ENCODE measurements at regions not wholly inside any gene's neighbourhood (a gene's known extent, or its start where the extent isn't known, plus 50 kb on each side); places are given as distances from the start of the nearest gene placed in this dataset.

DNA sequence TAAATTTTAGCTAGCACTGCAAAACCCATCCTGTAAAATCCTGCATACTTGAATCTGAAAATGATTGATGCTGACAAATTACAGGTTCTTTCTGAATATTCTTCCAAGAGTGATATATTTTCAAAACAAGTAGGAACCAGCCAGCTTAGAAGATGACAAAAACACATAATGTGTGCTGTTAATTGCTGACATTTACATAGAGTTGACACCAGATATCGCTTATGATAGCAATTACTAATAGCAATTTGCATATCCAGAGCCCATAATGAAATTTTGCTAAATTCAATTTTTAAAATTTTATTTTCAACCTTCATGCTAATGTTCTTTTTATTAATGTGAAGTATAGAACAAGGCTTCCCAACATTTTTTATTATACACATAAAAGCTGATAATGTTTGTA lies 284.5 kb downstream of the SEC23A start:
- 71 to 98% (median 84%) methylated on average over 1 of the region's 1 CpG for WGBS, 5 donors
- intact Hi-C loops (cut with DNase I; ENCODE audit: low total_unique reads): no loop called here
- Histone ChIP-seq H3K27me3 (no peaks in the 10 kb centered on the region), H3K4me1 (no peaks in the 10 kb centered on the region), H3K27ac (no peak overlapping the region), H3K9me3 (no peaks in the 10 kb centered on the region), H3K36me3 (no peaks in the 10 kb centered on the region), H3K4me3 (no peak overlapping the region)
- TF ChIP-seq CTCF (IDR thresholded peaks at IDR 0.05): no peak
- no peak for TF ChIP-seq POLR2AphosphoS5 (IDR thresholded peaks at IDR 0.05)
- TF ChIP-seq POLR2A (IDR thresholded peaks at IDR 0.05): no peak
- TF ChIP-seq EP300 (IDR thresholded peaks at IDR 0.05): no peak
- no peak for DNase-seq

GRCh38 chr14:38808734-38809455 lies 294.1 kb downstream of the SEC23A start:
- Histone ChIP-seq H3K27ac (no peak overlapping the region), H3K36me3 (no peaks in the 10 kb centered on the region)
- DNase-seq: peak; percentile 26 to 43

DNA sequence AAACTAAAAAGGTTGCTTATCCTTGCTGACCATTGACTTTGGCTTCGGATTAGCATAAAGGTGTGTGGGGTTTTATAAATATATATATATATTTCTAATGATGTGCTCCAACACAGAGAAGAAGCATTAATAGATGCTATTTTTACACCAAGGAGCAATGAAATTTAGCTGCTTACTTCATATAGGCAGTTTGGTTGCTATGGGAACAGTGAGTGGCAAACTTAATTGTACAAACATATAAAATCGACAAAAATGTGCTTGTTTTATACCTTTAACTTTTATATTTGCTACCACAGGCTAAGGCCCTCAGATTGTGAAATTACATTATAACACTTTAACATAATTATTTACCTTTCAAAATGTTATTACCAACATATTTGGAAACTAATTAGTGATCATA lies 303.4 kb downstream of the SEC23A start:
- intact Hi-C loops (cut with DNase I; ENCODE audit: low total_unique reads): no loop called here
- 55 to 78% (median 69%) methylated on average over 2 of the region's 2 CpGs for WGBS, 5 donors

More at GRCh38 chr14:38808734-38809455, 294.1 kb downstream of the SEC23A start:
- Histone ChIP-seq H3K9me3 (peaks cover 0 to 7% (median 0%) of the 10 kb centered on the region in 4 donors), H3K4me1 (no peaks in the 10 kb centered on the region), H3K27me3 (no peaks in the 10 kb centered on the region), H3K4me3 (no peak overlapping the region)
- 73 to 83% (median 76%) methylated on average over 7 of the region's 7 CpGs for WGBS, 5 donors
- TF ChIP-seq POLR2A (IDR thresholded peaks at IDR 0.05) (no peak), CTCF (IDR thresholded peaks at IDR 0.05) (no peak), EP300 (IDR thresholded peaks at IDR 0.05) (no peak), POLR2AphosphoS5 (IDR thresholded peaks at IDR 0.05) (no peak)
- intact Hi-C loops (cut with DNase I; ENCODE audit: low total_unique reads): no loop called here

GRCh38 chr14:38794677-38795076 lies 308.4 kb downstream of the SEC23A start:
- DNase-seq: no peak
- no peaks in the 10 kb centered on the region for H3K27me3 ChIP-seq
- H3K4me3 ChIP-seq: no peak overlapping the region
- no peak for TF ChIP-seq CTCF (IDR thresholded peaks at IDR 0.05)
- TF ChIP-seq EP300 (IDR thresholded peaks at IDR 0.05): no peak
- no peak for TF ChIP-seq POLR2A (IDR thresholded peaks at IDR 0.05)
- no peak for TF ChIP-seq POLR2AphosphoS5 (IDR thresholded peaks at IDR 0.05)
- H3K4me1 ChIP-seq: no peaks in the 10 kb centered on the region
- no peaks in the 10 kb centered on the region for H3K9me3 ChIP-seq
- no peak overlapping the region for H3K27ac ChIP-seq
- intact Hi-C loops (cut with DNase I; ENCODE audit: low total_unique reads): no loop called here
- no peaks in the 10 kb centered on the region for H3K36me3 ChIP-seq

More for the DNA sequence above, 303.4 kb downstream of the SEC23A start:
- Histone ChIP-seq H3K27ac (no peak overlapping the region), H3K27me3 (no peaks in the 10 kb centered on the region), H3K4me1 (no peaks in the 10 kb centered on the region), H3K4me3 (no peak overlapping the region), H3K9me3 (peaks cover 0 to 17% (median 12%) of the 10 kb centered on the region in 4 donors), H3K36me3 (no peaks in the 10 kb centered on the region)
- DNase-seq: no peak
- TF ChIP-seq CTCF (IDR thresholded peaks at IDR 0.05) (no peak), POLR2AphosphoS5 (IDR thresholded peaks at IDR 0.05) (no peak), POLR2A (IDR thresholded peaks at IDR 0.05) (no peak), EP300 (IDR thresholded peaks at IDR 0.05) (no peak)

Data from stomach (tissue), 8 donors.